ENCODE measurements at regions not wholly inside any gene's neighbourhood (a gene's known extent, or its start where the extent isn't known, plus 50 kb on each side); places are given as distances from the start of the nearest gene placed in this dataset.

- TF ChIP-seq CTCF (IDR thresholded peaks at IDR 0.05; ENCODE audit: low read depth, low read length): no peak
- DNase-seq (ENCODE audit: extremely low read depth, low read depth): no peak
Measured at GRCh38 chr4:11636031-11636430, 207.3 kb upstream of the HS3ST1 start.

DNA sequence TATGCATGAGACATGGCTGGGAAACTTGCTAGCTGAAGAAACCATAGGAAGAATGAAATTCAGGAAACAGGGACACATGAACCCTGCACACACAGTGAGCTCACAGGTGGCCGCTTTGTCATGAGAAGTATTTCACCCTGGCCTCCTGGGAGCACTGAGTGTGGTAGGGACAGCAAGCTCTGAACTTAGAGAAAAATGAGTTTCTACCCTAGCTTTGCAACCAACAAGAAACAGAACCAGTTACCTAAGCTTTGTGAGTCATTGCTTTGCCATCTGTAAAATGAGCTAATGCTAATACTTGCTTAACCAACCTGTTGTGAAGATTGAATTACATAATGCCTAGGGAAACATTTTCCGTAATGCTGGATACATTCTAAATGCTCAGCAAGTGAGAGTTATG, 206.6 kb upstream of the HS3ST1 start:
- no peak for TF ChIP-seq CTCF (IDR thresholded peaks at IDR 0.05; ENCODE audit: low read depth, low read length)
- DNase-seq (ENCODE audit: extremely low read depth, low read depth): no peak

DNA sequence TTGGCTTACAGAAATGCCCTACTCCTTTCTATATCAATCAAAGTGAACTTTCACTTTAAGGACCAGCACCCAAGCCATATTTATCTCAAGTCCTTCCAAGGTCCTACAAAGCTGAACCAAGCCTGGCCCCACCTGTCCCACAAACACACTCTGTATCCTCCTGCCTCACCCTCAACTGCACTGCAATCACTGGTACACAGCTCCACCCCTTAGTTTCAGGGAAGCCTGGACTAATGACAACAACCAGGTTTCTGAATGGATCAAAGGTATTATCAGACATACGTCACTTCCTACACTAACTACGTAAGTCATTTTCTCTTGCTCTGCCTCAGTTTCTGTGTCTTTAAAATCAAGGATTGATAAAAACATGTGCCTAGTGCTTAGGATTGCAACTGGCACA, 205.6 kb upstream of the HS3ST1 start:
- no peak for TF ChIP-seq CTCF (IDR thresholded peaks at IDR 0.05; ENCODE audit: low read depth, low read length)
- no peak for DNase-seq (ENCODE audit: extremely low read depth, low read depth)

DNA sequence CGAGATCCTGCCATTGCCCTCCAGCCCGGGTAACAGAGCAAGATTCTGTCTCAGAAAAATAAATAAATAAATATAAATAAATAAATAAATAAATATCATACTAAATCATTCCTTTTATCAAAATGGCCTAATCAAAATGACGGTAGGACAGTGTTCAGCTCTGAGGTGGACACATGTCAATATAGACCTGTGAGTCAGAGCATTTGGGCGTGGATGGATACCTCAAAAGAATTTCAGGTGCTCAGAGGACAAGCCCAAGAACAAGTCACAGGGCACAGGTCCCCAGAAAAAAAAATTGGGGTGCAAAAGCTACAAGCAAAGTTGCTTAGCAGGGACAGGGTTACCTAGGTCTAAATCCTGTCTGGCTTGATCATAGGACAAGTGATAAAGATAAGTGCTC, 204.7 kb upstream of the HS3ST1 start:
- TF ChIP-seq CTCF (IDR thresholded peaks at IDR 0.05; ENCODE audit: low read depth, low read length): no peak
- DNase-seq (ENCODE audit: extremely low read depth, low read depth): no peak

- DNase-seq (ENCODE audit: extremely low read depth, low read depth): no peak
- no peak for TF ChIP-seq CTCF (IDR thresholded peaks at IDR 0.05; ENCODE audit: low read depth, low read length)
Measured at GRCh38 chr4:11632483-11632882, 203.8 kb upstream of the HS3ST1 start.

DNA sequence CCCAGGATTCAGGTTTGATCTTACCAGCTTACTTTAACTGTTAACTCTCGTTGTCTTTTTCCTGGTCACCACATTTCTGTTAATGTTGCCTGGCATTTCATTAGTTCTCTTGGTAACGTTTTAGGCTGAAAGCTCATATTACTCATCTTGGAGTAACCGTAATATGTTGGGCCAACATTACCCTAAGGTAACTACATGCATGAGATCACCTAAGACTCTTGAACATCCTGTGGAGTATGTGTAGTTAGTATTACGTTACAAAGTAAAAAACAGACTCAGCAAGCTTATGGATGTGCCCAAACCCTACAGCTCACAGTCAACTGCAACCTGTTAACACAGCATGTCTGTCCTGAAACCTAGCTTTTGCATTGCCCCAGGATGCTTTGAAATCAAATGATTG, 203.3 kb upstream of the HS3ST1 start:
- DNase-seq (ENCODE audit: extremely low read depth, low read depth): no peak
- no peak for TF ChIP-seq CTCF (IDR thresholded peaks at IDR 0.05; ENCODE audit: low read depth, low read length)

GRCh38 chr4:11631416-11631815, 202.7 kb upstream of the HS3ST1 start:
- no peak for TF ChIP-seq CTCF (IDR thresholded peaks at IDR 0.05; ENCODE audit: low read depth, low read length)
- no peak for DNase-seq (ENCODE audit: extremely low read depth, low read depth)
